ENCODE measurements at regions not wholly inside any gene's neighbourhood (a gene's known extent, or its start where the extent isn't known, plus 50 kb on each side); places are given as distances from the start of the nearest gene placed in this dataset.

- no peak for TF ChIP-seq SP1 (IDR thresholded peaks at IDR 0.05)
- TF ChIP-seq SP1 (CRISPR knock-in tag; IDR thresholded peaks at IDR 0.05): peak; percentile 66
- TF ChIP-seq ZNF253 (CRISPR knock-in tag; IDR thresholded peaks at IDR 0.05; ENCODE audit: borderline replicate concordance): peak; percentile 79; the same call in 1 of the 2 replicates
- no peak for TF ChIP-seq PRDM15 (CRISPR knock-in tag; IDR thresholded peaks at IDR 0.05)
- TF ChIP-seq TAF15 (IDR thresholded peaks at IDR 0.05; ENCODE audit: low read depth, low read length, poor library complexity, severe bottlenecking): no peak
- TF ChIP-seq CEBPZ (IDR thresholded peaks at IDR 0.05; ENCODE audit: low read length): no peak
- peak; percentile 66; the same call in 1 of the 2 replicates for TF ChIP-seq NR0B2 (CRISPR knock-in tag; IDR thresholded peaks at IDR 0.05)
- TF ChIP-seq ZNF839 (CRISPR knock-in tag; IDR thresholded peaks at IDR 0.05; ENCODE audit: borderline replicate concordance): no peak
- peak; percentile 70; the same call in 1 of the 2 replicates for TF ChIP-seq ZNF605 (CRISPR knock-in tag; IDR thresholded peaks at IDR 0.05)
- TF ChIP-seq TCF12 (IDR thresholded peaks at IDR 0.05): no peak
- TF ChIP-seq TCF12 (CRISPR knock-in tag; IDR thresholded peaks at IDR 0.05): peak; percentile 66; the same call in 1 of the 2 replicates
- no peak for TF ChIP-seq ZNF335 (CRISPR knock-in tag; IDR thresholded peaks at IDR 0.05)
- peak; percentile 53; the same call in 1 of the 2 replicates for TF ChIP-seq ZNF263 (CRISPR knock-in tag; IDR thresholded peaks at IDR 0.05)
- no peak for TF ChIP-seq ZNF773 (CRISPR knock-in tag; IDR thresholded peaks at IDR 0.05; ENCODE audit: borderline replicate concordance)
- no peak for TF ChIP-seq ZSCAN30 (CRISPR knock-in tag; IDR thresholded peaks at IDR 0.05)
- 0 out of 2 replicates have a peak, but pooled peaks have one; percentile 15 for TF ChIP-seq PAXIP1 (CRISPR knock-in tag; conservative IDR thresholded peaks at IDR 0.05)
- TF ChIP-seq MIER3 (CRISPR knock-in tag; IDR thresholded peaks at IDR 0.05; ENCODE audit: borderline replicate concordance): peak; percentile 84; the same call in 1 of the 2 replicates
- TF ChIP-seq MTF1 (CRISPR knock-in tag; IDR thresholded peaks at IDR 0.05): no peak
- TF ChIP-seq ZNF510 (CRISPR knock-in tag; IDR thresholded peaks at IDR 0.05; ENCODE audit: low read depth): no peak
These were observed 110.0 kb upstream of the LPCAT1 start (continued) for GRCh38 chr5:1633605-1634336.

All from HepG2 (cell line).